H1 (cell line): ENCODE measurements at regions not wholly inside any gene's neighbourhood (a gene's known extent, or its start where the extent isn't known, plus 50 kb on each side); places are given as distances from the start of the nearest gene placed in this dataset.

Experiments
- BRCA1 ChIP-seq: IDR thresholded peaks from 2 replicates; pipeline ENCODE4 v1.6.1; 2012; ENCODE audit warnings: low read depth, low read length, improper control_type of control experiment
- CREB1 ChIP-seq: IDR thresholded peaks from 2 replicates; pipeline ENCODE4 v1.6.1; 2012; ENCODE audit warnings: inconsistent platforms
- CTCF ChIP-seq, 3 experiments: IDR thresholded peaks; 1 replicate in 2 of 3; 2 replicates in 1 of 3; pipeline versions ENCODE4 v1.5.1 to v1.6.1; 2011; ENCODE audit warnings: low read length in 3 of 3, mild to moderate bottlenecking in 3 of 3, inconsistent platforms in 2 of 3, low read depth in 1 of 3, moderate library complexity in 1 of 3; ENCODE audit not compliant: insufficient read depth in 1 of 3; ENCODE audit errors: control extremely low read depth in 1 of 3
- EGR1 ChIP-seq: IDR thresholded peaks from 2 replicates; pipeline ENCODE4 v1.6.1; 2011; ENCODE audit warnings: low read depth, low read length, borderline replicate concordance
- EP300 ChIP-seq, 2 experiments: IDR thresholded peaks; 1 replicate in 1 of 2; 2 replicates in 1 of 2; pipeline ENCODE4 v1.6.1; 2011 to 2012; ENCODE audit warnings: low read depth in 2 of 2, low read length in 2 of 2, mild to moderate bottlenecking in 2 of 2, borderline replicate concordance in 1 of 2, inconsistent platforms in 1 of 2, moderate library complexity in 1 of 2
- EZH2 ChIP-seq: fragments of 200-600 bp; sonication (generic); IDR thresholded peaks from 2 replicates; pipeline ENCODE4 v1.7.1; 2012; ENCODE audit warnings: low read depth, mild to moderate bottlenecking, moderate library complexity, low read length, inconsistent platforms; ENCODE audit not compliant: severe bottlenecking
- HDAC2 ChIP-seq, 2 experiments: fragments of 300-600 bp in 1 of 2; sonication (generic) in 1 of 2; IDR thresholded peaks; 2 replicates each; pipeline ENCODE4 v1.6.1; 2011 to 2012; ENCODE audit warnings: low read depth in 2 of 2, low read length in 2 of 2, mild to moderate bottlenecking in 2 of 2, moderate library complexity in 2 of 2, borderline replicate concordance in 1 of 2, inconsistent platforms in 1 of 2
- POLR2A ChIP-seq, 2 experiments: IDR thresholded peaks; 1 replicate in 1 of 2; 2 replicates in 1 of 2; pipeline ENCODE4 v1.6.1; 2011; ENCODE audit warnings: low read depth in 2 of 2, low read length in 2 of 2, mild to moderate bottlenecking in 2 of 2; ENCODE audit errors: control extremely low read depth in 1 of 2
- RFX5 ChIP-seq: IDR thresholded peaks from 2 replicates; pipeline ENCODE4 v1.6.1; 2011; ENCODE audit warnings: low read depth, low read length, improper control_type of control experiment, borderline replicate concordance
- TAF1 ChIP-seq: IDR thresholded peaks from 2 replicates; pipeline ENCODE4 v1.6.1; 2011; ENCODE audit warnings: mild to moderate bottlenecking, low read depth, low read length
- TF ChIP-seq, protein P1 (sequence below): IDR thresholded peaks from 2 replicates; pipeline ENCODE4 v1.6.1; 2012; ENCODE audit warnings: inconsistent platforms

DNA sequence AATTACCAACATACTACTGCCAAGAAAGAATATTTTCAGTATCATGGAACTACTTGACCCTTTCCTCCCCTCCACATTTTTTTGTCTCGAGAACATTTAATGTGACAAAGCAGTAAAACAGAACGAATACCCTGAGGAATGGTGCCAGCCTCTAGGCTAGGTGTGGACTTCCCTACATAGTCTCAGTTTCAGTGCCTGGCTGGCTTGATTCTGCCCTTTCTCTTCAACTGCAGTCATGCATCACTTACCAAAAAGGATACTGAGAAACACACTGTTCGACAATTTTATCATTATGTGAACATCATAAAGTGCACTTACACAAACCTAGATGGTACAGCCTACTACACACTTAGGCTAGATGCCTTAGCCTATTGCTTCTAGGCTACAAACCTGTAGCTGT, 305.3 kb upstream of the HNRNPA3 start:
- TF ChIP-seq CTCF (IDR thresholded peaks at IDR 0.05; ENCODE audit: control extremely low read depth in 1 of 3, insufficient read depth in 1 of 3, low read depth in 1 of 3, low read length in 3 of 3) (no peak), RFX5 (no peak), CREB1 (no peak), BRCA1 (no peak), EGR1 (no peak), EZH2 (no peak), POLR2A (IDR thresholded peaks at IDR 0.05; ENCODE audit: control extremely low read depth in 1 of 2, low read depth in 2 of 2, low read length in 2 of 2) (no peak), HDAC2 (IDR thresholded peaks at IDR 0.05; ENCODE audit: borderline replicate concordance in 1 of 2, low read depth in 2 of 2, low read length in 2 of 2) (no peak), TAF1 (no peak), EP300 (IDR thresholded peaks at IDR 0.05; ENCODE audit: borderline replicate concordance in 1 of 2, low read depth in 2 of 2, low read length in 2 of 2) (no peak)
- TF ChIP-seq, protein P1, sequence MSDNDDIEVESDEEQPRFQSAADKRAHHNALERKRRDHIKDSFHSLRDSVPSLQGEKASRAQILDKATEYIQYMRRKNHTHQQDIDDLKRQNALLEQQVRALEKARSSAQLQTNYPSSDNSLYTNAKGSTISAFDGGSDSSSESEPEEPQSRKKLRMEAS = no peak
